Lung (tissue), 11 donors: ENCODE measurements at regions not wholly inside any gene's neighbourhood (a gene's known extent, or its start where the extent isn't known, plus 50 kb on each side); places are given as distances from the start of the nearest gene placed in this dataset.
A peak's percentile ranks its signal among the peaks of the same experiment; 100 is the strongest.

Experiments
- ATAC-seq: fragments of 200-7000 bp; cut with Tn5 transposase; one replicate; pipeline ENCODE4 v1.9.1; 2020; ENCODE audit warnings: moderate number of reproducible peaks; ENCODE audit not compliant: insufficient read depth, low FRiP score
- DNase-seq, 3 donors: peaks; one replicate each; pipeline ENCODE4 v3.0.0-alpha.2; 2013 to 2017
- H3K27ac ChIP-seq, 2 donors: one replicate each; pipeline ENCODE4 v1.5.1; 2013; ENCODE audit warnings: mild to moderate bottlenecking in 2 of 2, moderate library complexity in 2 of 2, control low read depth in 1 of 2, inconsistent platforms in 1 of 2, low read depth in 1 of 2, low read length in 1 of 2
- H3K27me3 ChIP-seq, 3 donors: one replicate each; pipeline ENCODE4 v1.5.1; 2013; ENCODE audit warnings: low read length in 2 of 3; ENCODE audit not compliant: control insufficient read depth in 3 of 3, insufficient read depth in 3 of 3
- H3K36me3 ChIP-seq, 4 donors: one replicate each; pipeline ENCODE4 v1.5.1; 2013; ENCODE audit warnings: low read length in 4 of 4, mild to moderate bottlenecking in 1 of 4, moderate library complexity in 1 of 4; ENCODE audit not compliant: control insufficient read depth in 4 of 4, insufficient read depth in 4 of 4
- H3K4me1 ChIP-seq, 5 donors: one replicate each; pipeline ENCODE4 v1.5.1; 2013; ENCODE audit warnings: low read length in 5 of 5, mild to moderate bottlenecking in 2 of 5, moderate library complexity in 1 of 5; ENCODE audit not compliant: control insufficient read depth in 5 of 5, insufficient read depth in 5 of 5
- H3K4me3 ChIP-seq: one replicate; pipeline ENCODE4 v1.5.1; 2013; ENCODE audit warnings: mild to moderate bottlenecking, control low read depth, moderate library complexity
- H3K9ac ChIP-seq, 2 donors: one replicate each; pipeline ENCODE4 v1.5.1; 2013; ENCODE audit warnings: low read length in 2 of 2, control low read depth in 1 of 2; ENCODE audit not compliant: insufficient read depth in 1 of 2
- H3K9me3 ChIP-seq, 4 donors: one replicate each; pipeline ENCODE4 v1.5.1; 2013; ENCODE audit warnings: low read length in 3 of 4, mild to moderate bottlenecking in 1 of 4, moderate library complexity in 1 of 4; ENCODE audit not compliant: control insufficient read depth in 4 of 4, insufficient read depth in 3 of 4
- WGBS, 2 donors: extraction: QIAGEN DNeasy Blood & Tissue Kit; methylation state at CpG; one replicate each; pipeline ENCODE4 v1.1.7; 2013; 5-methylcytosine and 5-hydroxymethylcytosine counted together
- TF ChIP-seq, protein P1 (sequence below): IDR thresholded peaks from 2 replicates; pipeline ENCODE4 v1.5.1; 2012; ENCODE audit warnings: mild to moderate bottlenecking; ENCODE audit errors: control extremely low read depth, extremely low read depth
- donor health status: control.
- donor health status: control.
- donor health status: Bipolar disorder and iron deficiency.
- donor health status: healthy.
- donor health status: DM: yes; HTN: yes; CAD: no.

DNA sequence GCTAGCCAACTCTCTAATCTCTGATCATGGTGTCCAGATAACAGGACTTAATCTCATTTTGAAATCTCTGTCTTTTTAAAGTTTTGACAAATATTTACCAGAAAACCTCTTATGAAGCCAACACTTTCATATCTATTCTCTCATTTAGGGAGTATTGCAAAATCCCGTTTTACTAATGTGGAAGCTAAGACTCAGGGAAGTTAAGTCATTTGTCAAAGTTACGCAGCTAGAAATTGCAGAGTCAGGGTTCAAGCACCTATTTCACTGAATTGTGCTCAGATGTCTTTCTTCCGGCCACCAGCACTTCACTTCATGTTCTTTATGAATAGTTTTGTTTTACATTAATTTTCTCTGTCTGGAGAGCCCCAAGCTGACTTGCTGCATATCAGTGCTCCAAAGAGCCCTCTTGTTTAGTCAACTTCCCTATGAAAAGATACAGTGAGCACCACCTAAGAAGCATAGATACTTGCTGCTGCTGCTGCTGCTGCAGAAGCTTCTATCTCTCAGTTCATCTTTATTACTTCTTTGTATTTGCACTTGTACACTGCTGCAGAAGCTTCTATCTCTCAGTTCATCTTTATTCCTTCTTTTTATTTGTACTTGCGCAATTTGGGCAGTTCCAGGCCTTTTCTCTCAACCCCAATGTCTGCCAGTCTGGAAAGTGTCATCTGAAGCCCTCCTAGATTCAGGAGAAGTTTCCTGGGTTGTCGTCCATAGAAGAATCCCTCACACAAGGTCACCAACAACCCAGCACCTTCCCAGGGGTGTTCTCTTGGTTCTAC, 329.7 kb downstream of the MAFB start:
- 59 to 73% methylated on average over 5 of the region's 5 CpGs for WGBS, 2 donors
- H3K27me3 ChIP-seq, result peaks cover 0 to 7% (median 0%) of the 10 kb centered on the region in 3 donors
- TF ChIP-seq, protein P1, sequence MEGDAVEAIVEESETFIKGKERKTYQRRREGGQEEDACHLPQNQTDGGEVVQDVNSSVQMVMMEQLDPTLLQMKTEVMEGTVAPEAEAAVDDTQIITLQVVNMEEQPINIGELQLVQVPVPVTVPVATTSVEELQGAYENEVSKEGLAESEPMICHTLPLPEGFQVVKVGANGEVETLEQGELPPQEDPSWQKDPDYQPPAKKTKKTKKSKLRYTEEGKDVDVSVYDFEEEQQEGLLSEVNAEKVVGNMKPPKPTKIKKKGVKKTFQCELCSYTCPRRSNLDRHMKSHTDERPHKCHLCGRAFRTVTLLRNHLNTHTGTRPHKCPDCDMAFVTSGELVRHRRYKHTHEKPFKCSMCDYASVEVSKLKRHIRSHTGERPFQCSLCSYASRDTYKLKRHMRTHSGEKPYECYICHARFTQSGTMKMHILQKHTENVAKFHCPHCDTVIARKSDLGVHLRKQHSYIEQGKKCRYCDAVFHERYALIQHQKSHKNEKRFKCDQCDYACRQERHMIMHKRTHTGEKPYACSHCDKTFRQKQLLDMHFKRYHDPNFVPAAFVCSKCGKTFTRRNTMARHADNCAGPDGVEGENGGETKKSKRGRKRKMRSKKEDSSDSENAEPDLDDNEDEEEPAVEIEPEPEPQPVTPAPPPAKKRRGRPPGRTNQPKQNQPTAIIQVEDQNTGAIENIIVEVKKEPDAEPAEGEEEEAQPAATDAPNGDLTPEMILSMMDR, result no peak
- H3K27ac ChIP-seq, result no peak overlapping the region
- no peaks in the 10 kb centered on the region for H3K4me1 ChIP-seq
- H3K9me3 ChIP-seq, result no peaks in the 10 kb centered on the region
- DNase-seq (peak in 1 of 3 donors; percentile 14), ATAC-seq (no peak)
- H3K9ac ChIP-seq, result no peak overlapping the region
- H3K4me3 ChIP-seq, result no peak overlapping the region
- H3K36me3 ChIP-seq, result no peaks in the 10 kb centered on the region

DNA sequence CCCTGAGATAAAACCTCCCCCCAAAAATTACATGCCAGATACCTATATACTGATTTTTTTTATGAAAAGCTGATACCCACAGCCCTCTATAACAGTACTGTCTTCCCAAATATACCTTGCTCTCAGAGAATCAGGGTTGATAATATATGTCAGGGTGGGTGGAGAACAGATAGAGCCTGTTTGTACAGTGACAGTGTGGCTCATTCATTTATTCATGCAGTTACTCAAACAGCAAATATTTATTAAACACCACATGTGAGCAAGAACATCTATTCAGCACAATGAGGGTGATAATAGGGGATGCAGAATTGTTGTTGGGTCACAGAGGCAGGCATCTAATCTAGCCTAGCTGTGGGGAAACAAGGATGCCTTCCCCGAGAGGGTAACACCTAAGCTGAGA, 334.2 kb downstream of the MAFB start:
- no peak overlapping the region for H3K4me3 ChIP-seq
- H3K36me3 ChIP-seq, result no peaks in the 10 kb centered on the region
- TF ChIP-seq, protein P1, result no peak
- WGBS, 2 donors, result 70 to 81% methylated on average over 1 of the region's 1 CpG
- H3K27ac ChIP-seq, result no peak overlapping the region
- ATAC-seq (no peak), DNase-seq (no peak)
- no peaks in the 10 kb centered on the region for H3K4me1 ChIP-seq
- no peaks in the 10 kb centered on the region for H3K9me3 ChIP-seq
- peaks cover 0 to 3% (median 0%) of the 10 kb centered on the region in 3 donors for H3K27me3 ChIP-seq
- no peak overlapping the region for H3K9ac ChIP-seq

DNA sequence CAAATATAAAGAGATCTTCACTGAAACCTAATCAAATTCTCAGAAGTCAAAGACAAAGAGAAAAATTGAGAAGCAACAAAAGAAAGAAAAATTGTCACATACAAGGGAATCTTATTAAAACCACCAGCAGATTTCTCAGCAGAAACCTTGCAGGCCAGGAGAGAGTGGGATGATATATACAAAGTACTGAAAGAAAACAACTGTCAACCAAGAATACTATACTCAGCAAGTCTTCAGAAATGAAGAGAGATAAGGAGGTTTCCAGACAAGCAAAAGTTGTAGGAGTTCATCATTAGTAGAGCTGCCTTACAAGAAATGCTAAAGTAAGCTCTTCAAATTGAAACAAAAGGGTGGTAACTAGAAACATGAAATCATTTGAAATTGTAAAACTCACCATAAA, 345.6 kb downstream of the MAFB start:
- TF ChIP-seq, protein P1, result no peak
- no peak overlapping the region for H3K27ac ChIP-seq
- no peaks in the 10 kb centered on the region for H3K27me3 ChIP-seq
- no peak overlapping the region for H3K4me3 ChIP-seq
- H3K9ac ChIP-seq, result no peak overlapping the region
- H3K4me1 ChIP-seq, result no peaks in the 10 kb centered on the region
- H3K9me3 ChIP-seq, result peaks cover 0 to 10% (median 8%) of the 10 kb centered on the region in 4 donors
- H3K36me3 ChIP-seq, result no peaks in the 10 kb centered on the region
- no peak for ATAC-seq
- DNase-seq, result no peak

DNA sequence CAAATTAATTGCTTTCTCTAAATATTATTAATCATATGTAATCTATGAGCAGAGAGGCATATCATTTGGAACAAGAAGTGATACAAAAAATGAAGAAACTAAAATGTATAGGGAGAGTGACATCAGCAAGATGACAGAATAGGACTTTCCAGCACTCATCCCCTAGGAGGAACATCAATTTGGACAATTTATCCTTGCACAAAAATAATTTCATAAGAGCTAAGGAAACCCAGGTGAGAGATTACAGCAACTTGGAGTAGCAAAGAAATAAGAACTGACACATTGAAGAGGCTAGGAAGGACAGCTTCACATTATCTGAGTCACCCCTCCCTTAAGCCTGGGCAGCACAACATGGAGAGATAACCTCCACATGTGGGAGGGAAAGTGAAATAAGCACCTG, 347.5 kb downstream of the MAFB start:
- Histone ChIP-seq H3K4me3 (no peak overlapping the region), H3K27ac (no peak overlapping the region), H3K36me3 (no peaks in the 10 kb centered on the region), H3K9me3 (peaks cover 0 to 10% (median 8%) of the 10 kb centered on the region in 4 donors), H3K9ac (no peak overlapping the region), H3K4me1 (no peaks in the 10 kb centered on the region), H3K27me3 (no peaks in the 10 kb centered on the region)
- TF ChIP-seq, protein P1, result no peak
- no peak for ATAC-seq
- no peak for DNase-seq
